K562 (cell line): ENCODE measurements at regions not wholly inside any gene's neighbourhood (a gene's known extent, or its start where the extent isn't known, plus 50 kb on each side); places are given as distances from the start of the nearest gene placed in this dataset.
"Not testable (repeated sequence)": the region's sequence is repeated elsewhere in the genome, so short reads cannot be mapped to it uniquely, and the experiment has no call there.

Experiments used
- ATAC-seq: fragments of 200-7000 bp; cut with Tn5 transposase; 3 replicates; pipeline ENCODE4 v1.9.1; 2020; ENCODE audit warnings: moderate library complexity
- BruUV-seq: library from RNA; stranded (reverse); fragments of 400-500 nt; replicated peaks from 2 replicates; lab custom pipeline; 2021; lab: Mats Ljungman, UMichigan
- CTCF ChIA-PET: fragments of 300-600 bp; formaldehyde crosslinking; extraction: SDS; loops from one replicate; lab custom pipeline; 2021; ENCODE audit warnings: low intra/inter-chr PET ratio; lab: Yijun Ruan, JAX
- POLR2A ChIA-PET: fragments of 300-600, 350-650 bp; sonication (Branson Sonifier 250); formaldehyde crosslinking; extraction: SDS; loops from one replicate; lab custom pipeline; 2021; ENCODE audit warnings: antibody characterized with exemption, inconsistent platforms; lab: Yijun Ruan, JAX
- DNase-seq, 4 experiments: peaks; one replicate each; pipeline versions ENCODE4 v3.0.0 to v3.0.0-alpha.2; 2011 to 2018; ENCODE audit warnings: low spot score in 3 of 4, mixed read lengths in 3 of 4; ENCODE audit errors: extremely low read depth in 1 of 4
- FAIRE-seq: peaks from 2 replicates; lab custom pipeline; 2011; peaks lifted over from hg19 to GRCh38; lab: Jason Lieb, UNC
- H2AFZ ChIP-seq: 2 replicates; pipeline ENCODE4 v1.6.0; 2011; ENCODE audit warnings: low read depth, low read length, control low read depth, inconsistent platforms
- H3K27ac ChIP-seq: fragments of 200-600 bp; 3 replicates; pipeline ENCODE4 v1.8.0; 2011; ENCODE audit warnings: low read depth, mild to moderate bottlenecking, control low read depth, inconsistent platforms, low read length, moderate library complexity, mixed read lengths; ENCODE audit errors: extremely low read depth
- H3K27me3 ChIP-seq, 2 experiments: fragments of 300-600 bp in 1 of 2; 2 replicates in 1 of 2; 3 replicates in 1 of 2; pipeline versions ENCODE4 v1.6.0 to v1.8.0; 2011; ENCODE audit warnings: inconsistent platforms in 2 of 2, low read length in 2 of 2, mild to moderate bottlenecking in 1 of 2, mixed read lengths in 1 of 2, moderate library complexity in 1 of 2; ENCODE audit not compliant: control insufficient read depth in 2 of 2, insufficient read depth in 2 of 2
- H3K36me3 ChIP-seq: fragments of 300-600 bp; 3 replicates; pipeline ENCODE4 v1.8.0; 2011; ENCODE audit warnings: mild to moderate bottlenecking, low read length, inconsistent platforms; ENCODE audit not compliant: control insufficient read depth, insufficient read depth
- H3K4me1 ChIP-seq, 2 experiments: fragments of 200-600 bp in 1 of 2; replicated peaks in 1 of 2; 2 replicates in 1 of 2; 3 replicates in 1 of 2; pipeline versions ENCODE4 v1.5.1 to v1.8.0; 2011; ENCODE audit warnings: inconsistent platforms in 2 of 2, low read length in 2 of 2, mild to moderate bottlenecking in 1 of 2, mixed read lengths in 1 of 2, moderate library complexity in 1 of 2; ENCODE audit not compliant: control insufficient read depth in 2 of 2, insufficient read depth in 2 of 2
- H3K4me2 ChIP-seq: 2 replicates; pipeline ENCODE4 v1.6.1; 2011; ENCODE audit warnings: low read length, control low read depth, inconsistent platforms, mixed read lengths; ENCODE audit not compliant: insufficient read depth
- H3K4me3 ChIP-seq: fragments of 200-600 bp; sonication (generic), shearing (Covaris generic); 2 replicates; pipeline ENCODE4 v1.5.1; 2016; ENCODE audit warnings: control low read depth, inconsistent platforms
- H3K79me2 ChIP-seq: fragments of 200-600 bp; 3 replicates; pipeline ENCODE4 v1.8.0; 2011; ENCODE audit warnings: low read length, inconsistent platforms; ENCODE audit not compliant: control insufficient read depth, insufficient read depth
- H3K9ac ChIP-seq, 2 experiments: 2 replicates each; pipeline versions ENCODE4 v1.6.0 to v1.6.1; 2011; ENCODE audit warnings: low read depth in 2 of 2, low read length in 2 of 2, control low read depth in 1 of 2, inconsistent platforms in 1 of 2, mild to moderate bottlenecking in 1 of 2, mixed read lengths in 1 of 2; ENCODE audit not compliant: insufficient read depth in 1 of 2
- H3K9me1 ChIP-seq: one replicate; pipeline ENCODE4 v1.6.0; 2011; ENCODE audit warnings: inconsistent platforms, mild to moderate bottlenecking, low read length, moderate library complexity; ENCODE audit not compliant: control insufficient read depth, insufficient read depth
- H3K9me3 ChIP-seq: replicated peaks from 2 replicates; pipeline ENCODE4 v1.5.1; 2011; ENCODE audit warnings: low read depth, low read length, inconsistent platforms; ENCODE audit not compliant: control insufficient read depth, insufficient read depth
- H4K20me1 ChIP-seq: replicated peaks from 2 replicates; pipeline ENCODE4 v1.6.1; 2011; ENCODE audit warnings: low read length, inconsistent platforms, mixed read lengths; ENCODE audit not compliant: control insufficient read depth, insufficient read depth
- ZNF146 ChIP-seq: IDR thresholded peaks from one replicate; pipeline ENCODE4 v1.6.1; 2018; ENCODE audit warnings: missing compliant biosample characterization; ENCODE audit not compliant: unreplicated experiment
- WGBS: fragments of 100-300 bp; shearing (Covaris generic); methylation state at CpG from one replicate; pipeline ENCODE4 v1.1.6; 2016; ENCODE audit warnings: low coverage, mixed read lengths; ENCODE audit not compliant: insufficient coverage; ENCODE audit errors: missing lambda C conversion rate; 5-methylcytosine and 5-hydroxymethylcytosine counted together
- in situ Hi-C: fragments of 300-500 bp; cut with MboI; formaldehyde crosslinking; loops from 4 replicates; pipeline ENCODE4 v1.15.0; 2018; ENCODE audit warnings: inconsistent platforms, mixed read lengths
- intact Hi-C: fragments of 100-400 bp; cut with micrococcal nuclease; formaldehyde crosslinking; loops from 2 replicates; pipeline ENCODE4 v1.14.2; 2022
- TF ChIP-seq, protein P1 (sequence below): fragments of 450-650 bp; IDR thresholded peaks from 2 replicates; pipeline ENCODE4 v1.6.1; 2018; ENCODE audit not compliant: partially characterized antibody

DNA sequence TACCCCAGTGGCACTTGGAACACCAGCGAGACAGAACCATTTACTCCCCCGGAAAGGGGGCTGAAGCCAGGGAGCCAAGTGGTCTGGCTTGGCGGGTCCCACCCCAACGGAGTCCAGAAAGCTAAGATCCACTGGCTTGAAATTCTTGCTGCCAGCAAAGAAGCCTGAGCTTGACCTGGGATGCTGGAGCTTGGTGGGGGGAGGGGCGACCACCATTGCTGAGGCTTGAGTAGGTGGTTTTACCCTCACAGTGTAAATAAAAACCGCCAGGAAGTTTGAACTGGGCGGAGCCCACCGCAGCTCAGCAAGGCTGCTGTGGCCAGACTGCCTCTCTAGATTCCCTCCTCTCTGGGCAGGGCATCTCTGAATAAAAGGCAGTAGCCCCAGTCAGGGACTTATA lies 62.8 kb downstream of the RPS24 start:
- CTCF ChIA-PET, H3K9ac ChIP-seq, BruUV-seq: not testable (repeated sequence)
- TF ChIP-seq, protein P1, sequence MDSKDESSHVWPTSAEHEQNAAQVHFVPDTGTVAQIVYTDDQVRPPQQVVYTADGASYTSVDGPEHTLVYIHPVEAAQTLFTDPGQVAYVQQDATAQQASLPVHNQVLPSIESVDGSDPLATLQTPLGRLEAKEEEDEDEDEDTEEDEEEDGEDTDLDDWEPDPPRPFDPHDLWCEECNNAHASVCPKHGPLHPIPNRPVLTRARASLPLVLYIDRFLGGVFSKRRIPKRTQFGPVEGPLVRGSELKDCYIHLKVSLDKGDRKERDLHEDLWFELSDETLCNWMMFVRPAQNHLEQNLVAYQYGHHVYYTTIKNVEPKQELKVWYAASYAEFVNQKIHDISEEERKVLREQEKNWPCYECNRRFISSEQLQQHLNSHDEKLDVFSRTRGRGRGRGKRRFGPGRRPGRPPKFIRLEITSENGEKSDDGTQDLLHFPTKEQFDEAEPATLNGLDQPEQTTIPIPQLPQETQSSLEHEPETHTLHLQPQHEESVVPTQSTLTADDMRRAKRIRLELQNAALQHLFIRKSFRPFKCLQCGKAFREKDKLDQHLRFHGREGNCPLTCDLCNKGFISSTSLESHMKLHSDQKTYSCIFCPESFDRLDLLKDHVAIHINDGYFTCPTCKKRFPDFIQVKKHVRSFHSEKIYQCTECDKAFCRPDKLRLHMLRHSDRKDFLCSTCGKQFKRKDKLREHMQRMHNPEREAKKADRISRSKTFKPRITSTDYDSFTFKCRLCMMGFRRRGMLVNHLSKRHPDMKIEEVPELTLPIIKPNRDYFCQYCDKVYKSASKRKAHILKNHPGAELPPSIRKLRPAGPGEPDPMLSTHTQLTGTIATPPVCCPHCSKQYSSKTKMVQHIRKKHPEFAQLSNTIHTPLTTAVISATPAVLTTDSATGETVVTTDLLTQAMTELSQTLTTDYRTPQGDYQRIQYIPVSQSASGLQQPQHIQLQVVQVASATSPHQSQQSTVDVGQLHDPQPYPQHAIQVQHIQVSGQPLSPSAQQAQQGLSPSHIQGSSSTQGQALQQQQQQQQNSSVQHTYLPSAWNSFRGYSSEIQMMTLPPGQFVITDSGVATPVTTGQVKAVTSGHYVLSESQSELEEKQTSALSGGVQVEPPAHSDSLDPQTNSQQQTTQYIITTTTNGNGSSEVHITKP: peak; percentile 68
- TF ChIP-seq, all 486 proteins: peak for 1; not testable (repeated sequence) for 485
- H4K20me1 ChIP-seq, intact Hi-C loops, H3K27ac ChIP-seq, H3K79me2 ChIP-seq, POLR2A ChIA-PET, H2AFZ ChIP-seq, H3K9me1 ChIP-seq, H3K9me3 ChIP-seq, H3K4me2 ChIP-seq, DNase-seq, ATAC-seq, H3K36me3 ChIP-seq, H3K4me1 ChIP-seq, in situ Hi-C loops, H3K27me3 ChIP-seq, FAIRE-seq, H3K4me3 ChIP-seq: not testable (repeated sequence)
- 1% methylated on average over 7 of the region's 8 CpGs for whole genome bisulfite sequencing

DNA sequence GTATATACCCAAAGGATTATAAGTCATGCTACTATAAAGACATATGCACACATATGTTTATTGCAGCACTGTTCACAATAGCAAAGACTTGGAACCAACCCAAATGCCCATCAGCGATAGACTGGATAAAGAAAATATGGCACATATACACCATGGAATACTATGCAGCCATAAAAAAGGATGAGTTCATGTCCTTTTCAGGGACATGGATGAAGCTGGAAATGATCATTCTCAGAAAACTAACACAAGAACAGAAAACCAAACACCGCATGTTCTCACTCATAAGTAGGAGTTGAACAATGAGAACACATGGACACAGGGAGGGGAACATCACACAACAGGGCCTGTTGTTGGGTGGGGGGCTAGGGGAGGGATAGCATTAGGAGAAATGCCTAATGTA lies 68.9 kb downstream of the RPS24 start:
- 0% methylated on average over 2 of the region's 2 CpGs for WGBS
- intact Hi-C loops, H3K27ac ChIP-seq, H3K9me1 ChIP-seq, CTCF ChIA-PET, H3K4me3 ChIP-seq, H2AFZ ChIP-seq, H3K9me3 ChIP-seq, H4K20me1 ChIP-seq, H3K4me2 ChIP-seq, BruUV-seq, H3K36me3 ChIP-seq, H3K79me2 ChIP-seq, H3K4me1 ChIP-seq, in situ Hi-C loops, H3K27me3 ChIP-seq, DNase-seq, ATAC-seq, POLR2A ChIA-PET, FAIRE-seq, H3K9ac ChIP-seq: not testable (repeated sequence)
- peak; percentile 60 for TF ChIP-seq ZNF146 (CRISPR knock-in tag)
